OCI-LY3 (cell line): ENCODE measurements at regions not wholly inside any gene's neighbourhood (a gene's known extent, or its start where the extent isn't known, plus 50 kb on each side); places are given as distances from the start of the nearest gene placed in this dataset.

ENCODE experiments used
- H2AFZ ChIP-seq: fragments of 200-600, 300-600 bp; shearing (Covaris generic); 2 replicates; pipeline ENCODE4 v1.6.0; 2014; ENCODE audit warnings: antibody characterized with exemption, low read depth, low read length
- H3K27ac ChIP-seq: fragments of 200-600, 300-600 bp; sonication (generic); 2 replicates; pipeline ENCODE4 v1.5.1; 2014; ENCODE audit warnings: mild to moderate bottlenecking, low read length, moderate library complexity, mixed read lengths
- H3K27me3 ChIP-seq: fragments of 200-600, 300-600 bp; sonication (generic); 2 replicates; pipeline ENCODE4 v1.6.1; 2014; ENCODE audit warnings: low read depth, low read length, mixed read lengths
- H3K36me3 ChIP-seq: fragments of 200-600, 300-600 bp; sonication (generic); replicated peaks from 2 replicates; pipeline ENCODE3; 2014; ENCODE audit warnings: low read depth, low read length, mixed read lengths
- H3K4me1 ChIP-seq: fragments of 300-600, 200-600 bp; sonication (generic); 2 replicates; pipeline ENCODE4 v1.6.1; 2014; ENCODE audit warnings: low read length, mixed read lengths
- H3K4me2 ChIP-seq: fragments of 200-600, 300-600 bp; sonication (generic); 2 replicates; pipeline ENCODE4 v1.6.1; 2014; ENCODE audit warnings: low read length, mixed read lengths
- H3K4me3 ChIP-seq: fragments of 300-600, 200-600 bp; sonication (generic); 2 replicates; pipeline ENCODE4 v1.5.1; 2014; ENCODE audit warnings: antibody characterized with exemption, mild to moderate bottlenecking, low read length, moderate library complexity
- H3K79me2 ChIP-seq: fragments of 300-600, 200-600 bp; shearing (Covaris generic); 2 replicates; pipeline ENCODE4 v1.6.1; 2014; ENCODE audit warnings: mild to moderate bottlenecking, low read length, mixed read lengths
- H3K9ac ChIP-seq: fragments of 300-600, 200-600 bp; shearing (Covaris generic); 2 replicates; pipeline ENCODE4 v1.6.0; 2014; ENCODE audit warnings: mild to moderate bottlenecking, low read length, moderate library complexity
- H3K9me3 ChIP-seq: fragments of 200-600, 300-600 bp; shearing (Covaris generic); 2 replicates; pipeline ENCODE4 v1.6.1; 2014; ENCODE audit warnings: low read length, mixed read lengths; ENCODE audit not compliant: insufficient read depth
- H4K20me1 ChIP-seq: fragments of 200-600, 300-600 bp; sonication (generic); 2 replicates; pipeline ENCODE4 v1.6.1; 2016; ENCODE audit warnings: low read length, mixed read lengths; ENCODE audit not compliant: insufficient read depth
- CTCF ChIP-seq: fragments of 200-600, 300-600 bp; sonication (generic); IDR thresholded peaks from 2 replicates; pipeline ENCODE4 v1.5.1; 2014; ENCODE audit warnings: antibody characterized with exemption, low read length, low read depth
- EZH2phosphoT487 ChIP-seq: fragments of 200-600 bp; shearing (Covaris generic); IDR thresholded peaks from 2 replicates; pipeline ENCODE4 v1.6.1; 2018; ENCODE audit warnings: antibody characterized with exemption, mixed run types, low read depth

GRCh38 chr14:96931751-96932150 is 134.6 kb downstream of the VRK1 start:
- no peak overlapping the region for H3K4me3 ChIP-seq
- no peaks in the 10 kb centered on the region for H3K79me2 ChIP-seq
- H2AFZ ChIP-seq, result no peak overlapping the region
- no peaks in the 10 kb centered on the region for H3K36me3 ChIP-seq
- H4K20me1 ChIP-seq, result no peaks in the 10 kb centered on the region
- H3K9ac ChIP-seq, result no peak overlapping the region
- no peaks in the 10 kb centered on the region for H3K4me1 ChIP-seq
- TF ChIP-seq EZH2phosphoT487, result no peak
- no peak for TF ChIP-seq CTCF
- H3K9me3 ChIP-seq, result no peaks in the 10 kb centered on the region
- no peak overlapping the region for H3K27ac ChIP-seq
- H3K27me3 ChIP-seq, result no peaks in the 10 kb centered on the region
- H3K4me2 ChIP-seq, result no peak overlapping the region

GRCh38 chr14:96934638-96935330 is 137.6 kb downstream of the VRK1 start:
- Histone ChIP-seq H3K9me3 (no peaks in the 10 kb centered on the region), H3K36me3 (no peaks in the 10 kb centered on the region), H3K4me1 (no peaks in the 10 kb centered on the region), H3K27me3 (no peaks in the 10 kb centered on the region), H3K27ac (no peak overlapping the region), H3K79me2 (no peaks in the 10 kb centered on the region), H3K4me3 (no peak overlapping the region), H3K4me2 (no peak overlapping the region), H2AFZ (no peak overlapping the region), H4K20me1 (no peaks in the 10 kb centered on the region), H3K9ac (no peak overlapping the region)
- TF ChIP-seq EZH2phosphoT487, result no peak
- TF ChIP-seq CTCF, result no peak

- Histone ChIP-seq H3K36me3 (no peaks in the 10 kb centered on the region), H3K9ac (no peak overlapping the region), H3K4me1 (no peaks in the 10 kb centered on the region), H3K4me2 (no peak overlapping the region), H3K4me3 (no peak overlapping the region), H3K9me3 (no peaks in the 10 kb centered on the region), H3K27me3 (no peaks in the 10 kb centered on the region), H3K27ac (no peak overlapping the region), H3K79me2 (no peaks in the 10 kb centered on the region), H2AFZ (no peak overlapping the region), H4K20me1 (no peaks in the 10 kb centered on the region)
- TF ChIP-seq CTCF (peak; percentile 50), EZH2phosphoT487 (no peak)
Observed at GRCh38 chr14:96938946-96939345, 141.8 kb downstream of the VRK1 start.

- H3K4me3 ChIP-seq, result no peak overlapping the region
- H3K27ac ChIP-seq, result no peak overlapping the region
- H3K9me3 ChIP-seq, result no peaks in the 10 kb centered on the region
- no peak for TF ChIP-seq EZH2phosphoT487
- TF ChIP-seq CTCF, result no peak
- H3K4me1 ChIP-seq, result no peaks in the 10 kb centered on the region
- H3K9ac ChIP-seq, result no peak overlapping the region
- H3K36me3 ChIP-seq, result no peaks in the 10 kb centered on the region
- H3K27me3 ChIP-seq, result no peaks in the 10 kb centered on the region
- H2AFZ ChIP-seq, result no peak overlapping the region
- H3K79me2 ChIP-seq, result no peaks in the 10 kb centered on the region
- no peaks in the 10 kb centered on the region for H4K20me1 ChIP-seq
- H3K4me2 ChIP-seq, result no peak overlapping the region
Observed at GRCh38 chr14:96940009-96940408, 142.8 kb downstream of the VRK1 start.
